ENCODE measurements at regions not wholly inside any gene's neighbourhood (a gene's known extent, or its start where the extent isn't known, plus 50 kb on each side); places are given as distances from the start of the nearest gene placed in this dataset.

- TF ChIP-seq CTCF (IDR thresholded peaks at IDR 0.05) (no peak), POLR2A (IDR thresholded peaks at IDR 0.05) (no peak)
These were observed 159.4 kb upstream of the TENM3 start for GRCh38 chr4:182083671-182084410.
